ENCODE measurements at regions not wholly inside any gene's neighbourhood (a gene's known extent, or its start where the extent isn't known, plus 50 kb on each side); places are given as distances from the start of the nearest gene placed in this dataset.

- dilution Hi-C loops (cut with MboI; ENCODE audit: extremely low pct_ligation_motif_present, low sequenced_read_pairs): no loop called here
- no TSS peak for BruUV-seq (replicated peaks)
- Histone ChIP-seq H3K4me3 (replicated peaks in 1 of 3; ENCODE audit: insufficient read depth in 1 of 3, low read depth in 1 of 3, low read length in 3 of 3) (no peak overlapping the region), H3K9me1 (replicated peaks; ENCODE audit: control insufficient read depth, extremely low read depth, insufficient read depth, low read length) (no peaks in the 10 kb centered on the region), H2AFZ (ENCODE audit: low read depth, low read length) (no peak overlapping the region), H3K36me3 (ENCODE audit: control insufficient read depth in 2 of 2, extremely low read depth in 1 of 2, insufficient read depth in 2 of 2, low read length in 2 of 2) (no peaks in the 10 kb centered on the region), H4K20me1 (replicated peaks; ENCODE audit: control insufficient read depth, extremely low read depth, insufficient read depth, low read length) (no peaks in the 10 kb centered on the region), H3K79me2 (ENCODE audit: control insufficient read depth, insufficient read depth, low read length) (no peaks in the 10 kb centered on the region), H3K4me2 (ENCODE audit: insufficient read depth, low read length) (no peak overlapping the region), H3K27me3 (ENCODE audit: control insufficient read depth in 2 of 2, insufficient read depth in 2 of 2, low read length in 2 of 2) (peaks cover 11 to 25% of the 10 kb centered on the region in 2 experiments), H3K9ac (replicated peaks; ENCODE audit: extremely low read depth, insufficient read depth, low read length) (no peak overlapping the region), H3K9me3 (replicated peaks; ENCODE audit: control insufficient read depth, insufficient read depth, low read length) (no peaks in the 10 kb centered on the region), H3K27ac (ENCODE audit: insufficient read depth, low read depth, low read length) (no peak overlapping the region), H3K4me1 (ENCODE audit: control insufficient read depth, extremely low read depth, insufficient read depth, low read length) (no peaks in the 10 kb centered on the region)
- intact Hi-C loops (cut with micrococcal nuclease): no loop called here
- POLR2A ChIA-PET: no interaction called here
- TF ChIP-seq GATA2 (IDR thresholded peaks at IDR 0.05; ENCODE audit: insufficient read depth, insufficient read length, low read depth, low read length) (no peak), FOS (IDR thresholded peaks at IDR 0.05; ENCODE audit: borderline replicate concordance, insufficient read depth, low read length) (no peak), MYC (IDR thresholded peaks at IDR 0.05; ENCODE audit: low read depth, low read length) (no peak), CTCF (IDR thresholded peaks at IDR 0.05; ENCODE audit: extremely low read depth in 1 of 2, insufficient read depth in 1 of 2, low read depth in 1 of 2, low read length in 2 of 2) (no peak), EZH2 (IDR thresholded peaks at IDR 0.05; ENCODE audit: borderline replicate concordance, low read depth, low read length, severe bottlenecking) (no peak)
- no peak for DNase-seq (ENCODE audit: low read depth, low spot score)
- no peak for FAIRE-seq
- CTCF ChIA-PET: interaction anchor here (0.7 to 1.2 kb wide), 2 partner anchors 60 to 285 kb away, joined by 3 read pairs; no protein-coding TSS in a partner anchor
Measured at GRCh38 chr6:125598422-125598821, 151.0 kb upstream of the HEY2 start.

- Histone ChIP-seq H3K9me3 (replicated peaks; ENCODE audit: control insufficient read depth, insufficient read depth, low read length) (no peaks in the 10 kb centered on the region), H2AFZ (ENCODE audit: low read depth, low read length) (no peak overlapping the region), H4K20me1 (replicated peaks; ENCODE audit: control insufficient read depth, extremely low read depth, insufficient read depth, low read length) (no peaks in the 10 kb centered on the region), H3K9ac (replicated peaks; ENCODE audit: extremely low read depth, insufficient read depth, low read length) (no peak overlapping the region), H3K36me3 (ENCODE audit: control insufficient read depth in 2 of 2, extremely low read depth in 1 of 2, insufficient read depth in 2 of 2, low read length in 2 of 2) (no peaks in the 10 kb centered on the region), H3K9me1 (replicated peaks; ENCODE audit: control insufficient read depth, extremely low read depth, insufficient read depth, low read length) (no peaks in the 10 kb centered on the region), H3K4me1 (ENCODE audit: control insufficient read depth, extremely low read depth, insufficient read depth, low read length) (no peaks in the 10 kb centered on the region), H3K4me3 (replicated peaks in 1 of 3; ENCODE audit: insufficient read depth in 1 of 3, low read depth in 1 of 3, low read length in 3 of 3) (no peak overlapping the region), H3K4me2 (ENCODE audit: insufficient read depth, low read length) (no peak overlapping the region), H3K79me2 (ENCODE audit: control insufficient read depth, insufficient read depth, low read length) (no peaks in the 10 kb centered on the region), H3K27me3 (ENCODE audit: control insufficient read depth in 2 of 2, insufficient read depth in 2 of 2, low read length in 2 of 2) (peaks cover 8 to 15% of the 10 kb centered on the region in 2 experiments), H3K27ac (ENCODE audit: insufficient read depth, low read depth, low read length) (no peak overlapping the region)
- DNase-seq (ENCODE audit: low read depth, low spot score) (no peak), FAIRE-seq (no peak)
- ChIA-PET POLR2A (no interaction called here), CTCF (interaction anchor here (0.7 to 1.9 kb wide), 4 partner anchors 9 to 18 kb away, joined by 3 to 4 read pairs (median 3); no protein-coding TSS in a partner anchor)
- intact Hi-C loops (cut with micrococcal nuclease) (no loop called here), dilution Hi-C loops (cut with MboI; ENCODE audit: extremely low pct_ligation_motif_present, low sequenced_read_pairs) (no loop called here)
- no TSS peak for BruUV-seq (replicated peaks)
- no peak for TF ChIP-seq MAX (IDR thresholded peaks at IDR 0.05; ENCODE audit: insufficient read depth, insufficient read length)
- no peak for TF ChIP-seq MYC (IDR thresholded peaks at IDR 0.05; ENCODE audit: low read depth, low read length)
- TF ChIP-seq POLR2A (IDR thresholded peaks at IDR 0.05; ENCODE audit: low read depth, low read length): no peak
- no peak for TF ChIP-seq CTCF (IDR thresholded peaks at IDR 0.05; ENCODE audit: extremely low read depth in 1 of 2, insufficient read depth in 1 of 2, low read depth in 1 of 2, low read length in 2 of 2)
- TF ChIP-seq EZH2 (IDR thresholded peaks at IDR 0.05; ENCODE audit: borderline replicate concordance, low read depth, low read length, severe bottlenecking): no peak
- no peak for TF ChIP-seq POLR2AphosphoS5 (IDR thresholded peaks at IDR 0.05; ENCODE audit: insufficient read depth, low read depth, low read length)
- no peak for TF ChIP-seq FOS (IDR thresholded peaks at IDR 0.05; ENCODE audit: borderline replicate concordance, insufficient read depth, low read length)
- TF ChIP-seq JUN (IDR thresholded peaks at IDR 0.05; ENCODE audit: borderline replicate concordance, insufficient read depth, insufficient read length, low read depth): no peak
- no peak for TF ChIP-seq GATA2 (IDR thresholded peaks at IDR 0.05; ENCODE audit: insufficient read depth, insufficient read length, low read depth, low read length)
Measured at GRCh38 chr6:125604257-125604656, 145.2 kb upstream of the HEY2 start.

Data from endothelial cell of umbilical vein (primary cell).